Heart left ventricle (tissue), 13 donors: ENCODE measurements at regions not wholly inside any gene's neighbourhood (a gene's known extent, or its start where the extent isn't known, plus 50 kb on each side); places are given as distances from the start of the nearest gene placed in this dataset.

Experiments used
- CTCF ChIP-seq, 12 donors: fragments of 200-600 bp; sonication (generic) in 4 of 12; IDR thresholded peaks; one replicate each; pipeline versions ENCODE4 v1.5.0 to v1.8.0; 2018 to 2022; ENCODE audit warnings: antibody characterized with exemption in 12 of 12, mild to moderate bottlenecking in 5 of 12
- POLR2A ChIP-seq, 2 donors: fragments of 450-650 bp; IDR thresholded peaks; one replicate each; pipeline ENCODE4 v1.6.1; 2017; ENCODE audit warnings: antibody characterized with exemption in 2 of 2, mild to moderate bottlenecking in 2 of 2, moderate library complexity in 2 of 2
- donor health status: ischemic (EF 13 %, LVEDD 7.1; RV severe dilation, severe dysfunction).
- donor health status: DM: no; HTN: yes; CAD: no.
- donor health status: DM: no; HTN: no; CAD: no.
- donor health status: ischemic (EF 25% LVEDD 6.9; RV normal size, moderate dysfunction).
- donor health status: ischemic (EF 25% LVEDD 5.7; RV mildly dilated, moderate dysfunction).
- donor health status: ischemic (EF 35%, LVEDD 5.7; RV mildly dilated, moderate dysfunction).
- donor health status: nonischemic (EF 11% LVEDD 7.7; RV severe dilation, severe dysfunction).
- donor health status: DM: yes; HTN: yes; CAD: no.
- donor health status: PGD.
- donor health status: ischemic (EF 29% LVEDD 5.4; RV normal size, mild dysfunction).
- donor health status: nonischemic (EF 23%, LVEDD 6.1; RV moderate dilation, normal function).

- TF ChIP-seq CTCF (IDR thresholded peaks at IDR 0.05) = no peak
- TF ChIP-seq POLR2A (IDR thresholded peaks at IDR 0.05) = no peak
Observed at GRCh38 chr3:94217406-94217805, 154.5 kb downstream of the NSUN3 start.
